HG03175 (cell line): ENCODE measurements at regions not wholly inside any gene's neighbourhood (a gene's known extent, or its start where the extent isn't known, plus 50 kb on each side); places are given as distances from the start of the nearest gene placed in this dataset.
"Not testable (repeated sequence)": the region's sequence is repeated elsewhere in the genome, so short reads cannot be mapped to it uniquely, and the experiment has no call there.

ENCODE experiments used
- ATAC-seq: cut with Tn5 transposase; IDR thresholded peaks from one replicate; pipeline ENCODE4 v1.9.1; 2021; ENCODE audit warnings: mild to moderate bottlenecking, moderate library complexity; ENCODE audit not compliant: unreplicated experiment

DNA sequence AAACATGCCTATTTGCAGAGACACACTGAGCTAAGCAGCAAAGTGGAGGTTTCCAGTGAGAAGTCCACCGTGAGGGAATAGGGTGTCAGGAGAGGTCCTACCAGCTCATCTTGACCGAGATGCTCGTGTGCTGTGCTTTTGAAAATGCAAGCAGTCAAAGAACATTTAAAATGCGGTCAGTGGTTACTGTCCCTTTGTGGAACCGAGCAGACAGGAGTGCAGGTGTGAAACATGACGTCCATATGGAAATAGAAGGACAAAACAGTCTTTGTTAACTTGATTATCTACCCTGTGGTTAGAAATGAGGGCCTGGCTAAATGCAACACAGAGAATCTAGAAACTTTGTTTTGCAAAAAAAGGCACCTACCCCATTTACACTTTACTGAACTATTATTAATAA, 473.3 kb downstream of the SPATA31A6 start:
- ATAC-seq, result not testable (repeated sequence)

- ATAC-seq, result not testable (repeated sequence)
Measured at GRCh38 chr9:42657496-42657895, 474.0 kb downstream of the SPATA31A6 start.

DNA sequence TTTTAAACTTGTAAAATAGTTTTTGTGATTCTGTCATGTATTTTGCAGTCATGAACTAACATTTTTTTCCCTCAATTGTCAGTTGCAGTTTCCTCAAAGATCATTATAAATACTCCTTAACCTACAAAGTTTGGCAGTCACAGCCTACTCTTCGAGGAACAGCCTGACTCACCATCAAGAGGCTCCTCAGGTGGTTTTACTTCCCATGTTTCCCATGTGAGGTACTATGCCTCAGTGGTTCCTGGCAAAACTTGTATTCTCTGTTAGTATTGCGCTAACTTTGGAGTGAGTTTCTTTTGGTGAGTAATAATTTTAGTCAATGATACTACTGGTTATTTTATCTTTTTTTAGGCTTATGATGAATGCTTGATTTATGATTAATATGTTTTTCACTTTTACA, 513.7 kb downstream of the SPATA31A6 start:
- not testable (repeated sequence) for ATAC-seq

GRCh38 chr9:42702890-42703289, 519.4 kb downstream of the SPATA31A6 start:
- not testable (repeated sequence) for ATAC-seq

DNA sequence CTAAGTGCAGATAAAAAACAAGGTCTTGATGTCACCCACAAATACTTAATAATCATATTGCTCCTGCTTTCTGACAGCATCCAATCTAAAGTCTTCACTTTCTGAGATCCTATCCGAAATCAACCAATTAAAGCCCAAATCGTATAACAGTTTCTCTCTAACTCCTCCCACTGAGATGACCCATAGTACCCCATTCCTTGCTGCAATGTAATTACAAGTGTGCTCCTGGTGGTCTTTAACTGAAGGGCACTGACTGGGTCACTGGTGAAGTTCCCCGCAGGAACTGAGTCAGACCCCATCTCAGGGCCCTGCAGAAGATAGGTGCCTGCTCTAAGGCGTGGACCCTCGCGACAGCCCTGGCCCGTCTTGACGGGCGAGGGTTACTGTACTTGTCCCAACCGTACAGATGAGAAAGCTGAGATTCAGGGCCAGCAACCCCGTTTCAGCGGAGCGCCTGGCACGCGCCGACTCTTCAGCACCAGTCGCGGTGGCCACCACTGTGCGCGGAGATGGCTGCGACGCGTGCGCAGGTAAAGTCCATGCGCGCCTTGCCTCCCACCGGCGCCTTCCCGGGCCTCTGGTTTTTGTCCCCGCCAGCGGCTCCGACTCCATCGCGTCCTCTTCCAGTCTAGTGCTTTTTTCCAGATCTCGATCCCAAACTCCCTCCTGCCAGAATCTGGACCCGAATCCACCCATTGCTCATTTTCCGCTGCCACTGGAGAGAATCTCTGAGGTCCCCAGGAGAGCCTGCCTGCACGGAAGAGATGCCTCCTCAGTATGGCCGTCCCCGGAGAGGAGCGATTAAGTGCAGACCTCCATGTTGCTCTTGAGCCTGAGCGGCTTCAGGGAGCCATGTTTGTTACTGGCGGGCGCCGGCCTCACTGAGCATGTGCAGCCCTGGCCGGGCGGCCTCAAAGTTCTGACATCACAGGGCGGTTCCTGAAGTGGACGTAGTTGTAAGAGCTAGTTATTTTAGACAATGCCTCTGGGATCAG, 541.7 kb downstream of the SPATA31A6 start:
- ATAC-seq, result not testable (repeated sequence)

DNA sequence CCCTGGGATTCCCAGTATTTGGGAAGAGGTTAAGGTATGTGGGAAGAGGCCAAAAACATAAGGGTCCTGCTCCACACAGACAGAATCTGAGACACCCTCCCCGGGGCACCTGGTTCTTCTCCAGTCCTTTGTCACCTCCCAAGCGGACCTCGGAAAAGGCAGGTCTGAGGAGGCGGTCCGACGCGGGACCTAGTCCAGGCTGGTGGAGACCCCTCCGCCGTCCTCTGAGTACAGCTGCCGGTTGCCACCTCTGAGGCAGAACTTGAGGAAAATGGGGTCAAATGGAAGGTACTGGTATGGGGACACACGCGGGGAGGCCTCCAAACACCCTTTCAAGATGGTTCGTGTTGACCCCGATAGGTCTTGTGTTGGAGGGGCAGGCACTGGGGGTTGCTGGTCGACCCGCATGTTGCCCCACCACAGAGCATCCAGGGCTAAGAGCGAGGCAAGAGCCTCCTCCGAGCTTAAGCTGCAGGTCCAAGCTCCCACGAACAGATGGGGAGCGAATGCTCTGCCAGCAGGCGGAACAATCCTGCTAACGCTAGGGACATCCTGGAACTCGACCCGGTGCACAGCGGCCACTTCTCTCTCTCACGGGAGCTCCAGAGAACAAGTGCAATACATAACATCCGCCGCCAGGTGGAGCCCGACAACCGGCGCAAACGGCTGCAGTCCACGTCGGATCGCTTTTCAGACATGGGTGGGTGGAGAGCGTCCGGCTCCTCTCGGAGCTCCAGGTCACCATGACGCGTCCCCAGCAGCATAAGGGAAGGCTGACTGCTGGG, 559.8 kb downstream of the SPATA31A6 start:
- ATAC-seq, result peak; percentile 64

DNA sequence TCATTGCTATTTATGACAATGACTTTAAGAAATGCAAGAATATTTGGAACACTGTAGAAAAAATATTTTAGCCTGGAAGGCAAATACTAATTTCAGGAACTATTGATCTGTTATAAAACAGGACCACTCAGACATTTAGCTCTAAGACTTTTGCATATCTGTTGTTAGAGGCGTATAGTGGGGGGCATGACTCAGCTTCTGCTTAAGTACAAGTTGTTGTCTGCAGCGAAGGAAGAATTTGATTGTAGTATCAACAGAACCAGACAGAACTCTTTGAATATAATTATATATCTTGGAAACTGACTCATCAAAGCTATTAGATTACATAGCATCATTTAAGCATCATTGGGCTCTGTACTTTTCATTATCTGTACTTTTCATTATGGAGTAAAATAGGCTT, 573.8 kb downstream of the SPATA31A6 start:
- ATAC-seq, result not testable (repeated sequence)

DNA sequence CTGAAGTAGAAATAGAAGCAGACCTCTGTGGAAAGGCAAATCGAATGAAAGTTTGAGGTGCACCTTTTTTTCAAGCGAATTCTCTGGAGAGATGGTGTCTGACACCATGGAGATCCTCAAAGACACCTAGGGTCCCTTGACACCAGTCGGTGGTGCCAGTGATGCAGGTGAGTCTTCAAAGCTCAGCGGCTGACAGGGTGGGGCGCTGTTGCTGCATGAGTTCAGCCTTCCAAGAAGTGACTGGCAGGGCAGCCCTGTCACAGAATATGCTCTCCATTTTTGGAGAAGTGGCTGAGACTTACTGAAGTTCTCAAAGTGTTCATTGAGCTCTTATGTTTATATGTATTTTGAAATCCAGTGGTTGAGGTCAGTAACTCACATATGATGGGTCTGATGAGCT, 575.9 kb downstream of the SPATA31A6 start:
- not testable (repeated sequence) for ATAC-seq

DNA sequence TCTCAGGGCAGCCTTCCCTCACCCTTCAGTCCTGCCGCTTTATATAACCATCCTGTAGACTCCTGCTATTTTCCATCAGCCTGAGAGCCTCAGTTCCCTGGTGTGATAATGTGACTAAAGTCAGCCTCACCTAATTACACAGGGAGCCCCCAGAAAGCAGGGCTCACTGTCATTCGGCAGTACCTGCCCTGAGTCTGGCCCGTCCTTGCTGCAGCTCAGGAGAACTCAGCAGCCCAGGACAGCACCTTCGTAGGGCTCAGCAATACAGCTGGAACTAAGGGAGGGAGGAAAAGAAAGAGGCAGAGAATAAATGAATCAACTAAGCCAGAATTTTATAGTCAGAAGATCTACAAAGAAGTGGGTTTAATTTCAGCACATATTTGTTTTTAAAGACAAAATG, 598.7 kb downstream of the SPATA31A6 start:
- ATAC-seq, result not testable (repeated sequence)

DNA sequence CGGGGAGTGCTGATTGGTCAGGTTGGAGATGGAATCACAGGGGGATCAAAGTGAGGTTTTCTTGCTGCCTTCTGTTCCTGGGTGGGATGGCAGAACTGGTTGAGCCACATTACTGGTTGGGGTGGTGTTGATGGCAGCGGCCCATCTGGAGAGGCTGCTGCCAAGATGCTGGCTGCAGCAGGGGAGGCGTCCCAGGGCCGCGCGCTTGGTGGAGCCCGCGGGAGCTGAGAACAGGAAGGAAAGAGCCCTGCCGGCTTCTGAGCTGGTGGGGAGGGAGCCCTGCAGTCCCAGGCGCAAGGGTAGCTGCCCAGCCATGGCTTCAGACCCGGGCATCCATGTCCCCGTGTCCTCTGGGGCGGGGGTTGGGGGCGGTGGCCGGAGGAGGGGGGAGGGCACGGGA, 609.3 kb downstream of the SPATA31A6 start:
- ATAC-seq, result not testable (repeated sequence)

DNA sequence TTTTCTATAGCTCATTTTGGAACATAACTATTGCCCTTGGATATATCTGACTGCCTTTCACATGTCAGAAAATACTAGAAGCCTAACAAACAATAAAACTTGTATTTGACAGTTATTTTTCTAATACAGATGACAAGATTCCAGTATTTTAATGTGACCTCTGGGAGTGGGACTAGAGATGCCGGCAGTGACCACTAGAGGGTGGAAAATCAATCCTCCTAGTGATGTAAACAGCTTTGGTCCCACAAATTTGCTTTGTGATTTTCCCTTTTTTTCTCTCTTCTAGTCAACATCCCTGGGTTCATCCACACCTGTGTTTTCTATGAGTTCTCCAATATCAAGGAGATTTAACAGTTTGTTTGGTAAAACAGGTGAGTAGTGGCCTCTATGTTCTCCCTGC, 615.1 kb downstream of the SPATA31A6 start:
- ATAC-seq, result peak; percentile 72

DNA sequence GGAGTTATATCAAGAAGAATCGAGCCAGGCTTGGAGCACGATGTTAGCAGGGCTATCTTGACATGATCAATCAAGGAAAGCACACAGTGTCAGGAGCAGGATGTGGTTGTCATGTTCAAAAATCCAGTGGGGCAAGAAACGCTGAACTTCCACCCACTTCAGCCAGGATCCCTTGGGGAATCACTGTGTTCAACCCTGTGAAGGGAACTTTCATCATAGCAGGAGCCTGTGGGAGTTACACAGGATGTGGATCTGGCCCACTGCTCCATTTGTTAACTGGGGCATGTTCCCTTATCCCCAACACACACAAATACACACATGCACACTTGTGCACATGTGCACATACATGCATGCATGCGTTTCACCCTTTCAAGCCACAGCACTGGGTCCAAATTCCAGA, 619.3 kb downstream of the SPATA31A6 start:
- ATAC-seq, result not testable (repeated sequence)

- ATAC-seq, result not testable (repeated sequence)
Measured at GRCh38 chr9:42806674-42807073, 623.2 kb downstream of the SPATA31A6 start.

- ATAC-seq, result not testable (repeated sequence)
Measured at GRCh38 chr9:42821468-42821867, 638.0 kb downstream of the SPATA31A6 start.

GRCh38 chr9:42848156-42848555, 664.7 kb downstream of the SPATA31A6 start:
- ATAC-seq, result not testable (repeated sequence)

- ATAC-seq, result not testable (repeated sequence)
Measured at GRCh38 chr9:42850896-42851693, 667.6 kb downstream of the SPATA31A6 start.

DNA sequence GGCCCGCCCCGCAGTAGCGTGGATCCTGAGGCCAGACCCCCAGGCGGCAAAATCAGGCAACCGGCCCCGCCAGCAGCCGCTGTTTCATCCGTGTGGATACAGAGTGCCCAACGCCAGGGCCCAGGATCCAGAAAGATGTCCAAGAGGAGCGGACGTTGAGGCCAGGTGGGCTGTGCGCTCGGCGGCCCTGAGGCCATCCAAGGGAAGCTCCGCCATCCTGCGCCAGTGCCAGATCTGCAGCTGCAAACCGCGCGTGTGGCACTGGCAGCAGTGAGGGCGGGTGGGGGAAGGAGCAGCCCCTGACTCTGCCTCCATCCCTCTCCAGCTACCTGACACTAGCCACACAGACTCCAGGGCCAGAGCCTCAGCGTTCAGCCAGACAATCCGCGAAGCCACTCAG, 668.2 kb downstream of the SPATA31A6 start:
- not testable (repeated sequence) for ATAC-seq

- ATAC-seq, result not testable (repeated sequence)
Measured at GRCh38 chr9:42852133-42852930, 668.9 kb downstream of the SPATA31A6 start.

GRCh38 chr9:42860133-42860532, 676.7 kb downstream of the SPATA31A6 start:
- not testable (repeated sequence) for ATAC-seq

DNA sequence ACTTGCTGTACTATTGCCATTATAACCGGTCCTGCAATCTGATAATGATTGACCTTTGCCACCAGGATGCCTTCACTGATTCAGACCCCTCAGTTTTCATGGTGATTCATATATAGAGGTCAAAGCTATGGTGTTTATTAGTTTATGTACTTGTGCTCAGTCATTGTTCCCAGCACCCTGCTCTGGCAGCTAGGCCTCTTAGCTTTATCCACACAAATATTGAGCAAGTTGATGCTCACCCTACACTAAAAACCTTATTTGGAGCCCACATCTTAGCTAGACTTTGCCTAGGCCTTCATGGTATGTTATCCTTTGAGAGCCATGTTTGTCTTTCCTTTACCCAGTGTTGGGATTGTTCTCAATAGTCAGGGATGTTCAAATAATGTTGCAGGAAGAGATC, 679.0 kb downstream of the SPATA31A6 start:
- ATAC-seq, result not testable (repeated sequence)
